Stimulated activated CD4-positive, alpha-beta T cell treated with anti-CD3 and anti-CD28 coated beads, Interleukin-12 subunit alpha, Interleukin-12 subunit beta, amount 100 ng/mL, for 24 hours (primary cell): ENCODE measurements at regions not wholly inside any gene's neighbourhood (a gene's known extent, or its start where the extent isn't known, plus 50 kb on each side); places are given as distances from the start of the nearest gene placed in this dataset.

ENCODE experiments used
- DNase-seq, 2 experiments: peaks; one replicate each; pipeline ENCODE4 v3.0.0-alpha.2; 2020; ENCODE audit warnings: low read depth in 2 of 2

- DNase-seq = no peak
These were observed 60.6 kb upstream of the NBEA start for GRCh38 chr13:34881494-34881893.

DNA sequence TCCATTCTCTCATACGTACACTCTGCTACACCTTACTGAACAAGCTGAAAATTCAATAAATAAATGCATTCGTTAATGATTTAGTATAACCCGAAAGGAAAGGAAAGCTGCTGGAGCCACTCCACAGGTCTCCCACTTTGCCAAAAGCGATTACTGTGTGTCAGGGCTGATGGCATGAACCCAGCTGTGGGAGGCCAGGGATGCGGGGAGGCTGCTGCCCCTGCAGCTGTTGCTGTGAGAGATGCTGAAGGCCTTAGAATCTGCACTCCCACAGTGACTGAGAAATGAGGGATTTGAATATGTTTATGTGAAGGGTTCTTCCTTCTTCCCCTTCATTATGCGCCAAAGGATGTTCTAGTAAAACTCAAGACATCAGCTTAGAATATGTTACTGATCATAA, 58.7 kb upstream of the NBEA start:
- DNase-seq = no peak

- no peak for DNase-seq
These were observed 57.7 kb upstream of the NBEA start for GRCh38 chr13:34884366-34884765.

DNA sequence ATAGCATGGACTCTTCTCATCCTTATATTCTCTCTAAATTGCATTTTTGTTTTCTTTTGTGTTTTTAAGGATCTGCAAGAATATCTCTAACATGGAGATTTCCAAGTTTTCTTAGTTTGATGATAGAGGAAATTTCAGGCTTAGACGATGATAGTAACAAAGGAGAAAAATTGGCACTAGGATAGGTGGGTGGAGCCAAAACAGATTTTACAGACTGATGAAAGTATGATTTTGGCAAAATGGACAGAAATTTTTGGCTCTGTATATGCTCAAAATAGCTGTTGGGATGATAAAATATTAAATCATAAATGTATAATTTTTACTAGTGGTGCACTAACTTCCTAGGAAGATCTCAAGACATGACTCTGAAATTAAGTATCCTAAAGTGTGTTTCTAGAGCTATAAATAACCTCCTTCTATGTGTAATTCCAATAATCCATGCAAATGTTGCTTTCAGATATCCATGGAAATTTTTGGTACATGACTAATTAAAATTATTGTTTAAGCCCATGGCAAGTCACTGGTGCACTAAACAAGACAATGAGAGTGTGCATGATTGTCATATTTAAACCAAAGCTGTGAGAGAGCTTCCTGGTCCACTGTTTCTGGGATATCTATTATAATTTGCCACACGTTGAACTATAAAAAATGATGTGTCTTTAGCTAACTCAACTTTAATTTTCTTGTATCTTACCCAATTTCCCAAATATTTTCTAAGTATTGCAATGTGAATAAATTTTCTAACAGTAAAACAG, 55.8 kb upstream of the NBEA start:
- no peak for DNase-seq

- no peak for DNase-seq
These were observed 55.1 kb upstream of the NBEA start for GRCh38 chr13:34886987-34887386.
